Omental fat pad (tissue), 3 donors: ENCODE measurements at regions not wholly inside any gene's neighbourhood (a gene's known extent, or its start where the extent isn't known, plus 50 kb on each side); places are given as distances from the start of the nearest gene placed in this dataset.

Experiments used
- ATAC-seq: fragments of 150-250 bp; one replicate; pipeline ENCODE4 v1.9.1; 2016; ENCODE audit warnings: mild to moderate bottlenecking, moderate library complexity; ENCODE audit not compliant: low FRiP score
- DNase-seq: peaks from one replicate; pipeline ENCODE4 v3.0.0-alpha.2; 2019; ENCODE audit warnings: low spot score
- TF ChIP-seq, protein P1 (sequence below), 3 donors: fragments of 450-650 bp; IDR thresholded peaks; one replicate each; pipeline ENCODE4 v1.5.1; 2016 to 2017; ENCODE audit warnings: antibody characterized with exemption in 3 of 3, mild to moderate bottlenecking in 3 of 3, moderate library complexity in 2 of 3

DNA sequence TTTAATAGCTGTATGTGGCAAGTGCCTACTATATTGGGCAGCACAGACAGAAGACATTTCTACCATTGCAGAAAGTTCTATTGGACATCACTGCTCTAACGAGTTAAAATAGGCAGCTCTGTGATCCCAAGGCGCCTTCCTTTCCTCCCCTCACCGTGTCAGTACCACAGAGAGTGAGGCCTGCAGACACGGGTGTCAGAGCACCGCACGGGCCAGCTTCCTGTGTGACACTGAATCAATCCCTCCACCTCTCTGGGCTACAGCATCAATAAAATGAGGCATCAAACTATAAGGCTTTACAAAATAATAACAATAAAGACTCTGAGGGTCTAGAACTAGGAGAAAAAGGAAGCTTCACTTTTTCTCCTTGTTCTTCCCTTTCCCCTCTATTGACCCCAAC, 246.7 kb downstream of the FOXD2 start:
- DNase-seq = no peak

DNA sequence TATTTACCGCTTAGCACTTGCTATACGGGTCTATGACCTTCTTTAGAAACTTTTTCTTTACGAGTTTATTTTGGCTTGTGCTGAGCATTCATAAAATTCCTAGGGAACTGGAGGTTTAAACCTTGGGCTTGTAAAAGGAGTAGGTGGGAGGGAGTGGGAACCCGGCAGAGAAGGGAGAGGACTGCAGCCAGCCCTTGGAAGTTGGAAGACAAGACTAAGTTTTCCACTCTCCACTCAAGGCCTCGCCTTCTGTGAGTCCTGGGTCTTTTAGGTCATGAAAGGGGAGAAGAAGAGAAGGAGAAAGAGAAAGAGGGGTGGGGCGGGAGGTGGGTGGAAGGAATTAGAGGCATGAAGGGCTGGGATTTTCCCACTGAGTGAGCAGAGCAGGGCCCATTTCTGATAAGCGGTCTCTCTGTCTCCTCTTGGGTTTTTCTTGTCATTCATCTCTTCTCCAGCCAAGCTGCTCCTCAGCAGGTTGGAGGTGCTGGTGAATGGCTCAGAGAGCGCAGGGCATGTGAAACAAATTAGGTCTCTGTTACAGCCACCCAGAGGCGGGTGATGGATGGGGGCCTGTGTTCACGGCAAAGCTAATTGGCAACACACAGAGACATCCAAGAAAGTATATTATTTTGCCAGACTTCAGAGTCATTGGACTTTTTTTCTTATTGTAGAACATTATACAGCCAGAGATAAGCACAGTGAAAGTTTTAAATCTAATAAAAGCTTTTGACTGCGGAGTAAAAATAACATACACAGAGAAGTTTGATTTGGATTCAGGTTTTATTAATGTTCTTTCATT, 247.3 kb downstream of the FOXD2 start:
- TF ChIP-seq, protein P1, sequence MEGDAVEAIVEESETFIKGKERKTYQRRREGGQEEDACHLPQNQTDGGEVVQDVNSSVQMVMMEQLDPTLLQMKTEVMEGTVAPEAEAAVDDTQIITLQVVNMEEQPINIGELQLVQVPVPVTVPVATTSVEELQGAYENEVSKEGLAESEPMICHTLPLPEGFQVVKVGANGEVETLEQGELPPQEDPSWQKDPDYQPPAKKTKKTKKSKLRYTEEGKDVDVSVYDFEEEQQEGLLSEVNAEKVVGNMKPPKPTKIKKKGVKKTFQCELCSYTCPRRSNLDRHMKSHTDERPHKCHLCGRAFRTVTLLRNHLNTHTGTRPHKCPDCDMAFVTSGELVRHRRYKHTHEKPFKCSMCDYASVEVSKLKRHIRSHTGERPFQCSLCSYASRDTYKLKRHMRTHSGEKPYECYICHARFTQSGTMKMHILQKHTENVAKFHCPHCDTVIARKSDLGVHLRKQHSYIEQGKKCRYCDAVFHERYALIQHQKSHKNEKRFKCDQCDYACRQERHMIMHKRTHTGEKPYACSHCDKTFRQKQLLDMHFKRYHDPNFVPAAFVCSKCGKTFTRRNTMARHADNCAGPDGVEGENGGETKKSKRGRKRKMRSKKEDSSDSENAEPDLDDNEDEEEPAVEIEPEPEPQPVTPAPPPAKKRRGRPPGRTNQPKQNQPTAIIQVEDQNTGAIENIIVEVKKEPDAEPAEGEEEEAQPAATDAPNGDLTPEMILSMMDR (IDR thresholded peaks at IDR 0.05) = no peak
- no peak for DNase-seq
- ATAC-seq = peak; percentile 67

More for the DNA sequence above, 246.7 kb downstream of the FOXD2 start:
- TF ChIP-seq, protein P1 (IDR thresholded peaks at IDR 0.05) = no peak
- ATAC-seq = no peak

DNA sequence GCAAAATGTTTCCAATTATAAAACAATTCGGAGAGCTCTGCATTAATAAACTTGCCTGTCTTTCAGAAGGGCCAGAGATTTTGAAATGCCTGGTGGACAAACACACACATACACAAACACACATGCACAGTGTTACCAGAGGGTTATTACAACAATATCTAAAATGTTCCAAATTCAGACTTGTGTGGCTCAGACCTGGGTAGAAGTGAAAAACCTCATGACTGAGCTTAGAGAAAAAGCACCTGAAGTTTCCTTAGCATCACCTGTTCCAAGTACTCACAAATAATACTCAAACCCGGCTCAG, 247.9 kb downstream of the FOXD2 start:
- ATAC-seq (no peak), DNase-seq (no peak)
- TF ChIP-seq, protein P1 (IDR thresholded peaks at IDR 0.05) = no peak

DNA sequence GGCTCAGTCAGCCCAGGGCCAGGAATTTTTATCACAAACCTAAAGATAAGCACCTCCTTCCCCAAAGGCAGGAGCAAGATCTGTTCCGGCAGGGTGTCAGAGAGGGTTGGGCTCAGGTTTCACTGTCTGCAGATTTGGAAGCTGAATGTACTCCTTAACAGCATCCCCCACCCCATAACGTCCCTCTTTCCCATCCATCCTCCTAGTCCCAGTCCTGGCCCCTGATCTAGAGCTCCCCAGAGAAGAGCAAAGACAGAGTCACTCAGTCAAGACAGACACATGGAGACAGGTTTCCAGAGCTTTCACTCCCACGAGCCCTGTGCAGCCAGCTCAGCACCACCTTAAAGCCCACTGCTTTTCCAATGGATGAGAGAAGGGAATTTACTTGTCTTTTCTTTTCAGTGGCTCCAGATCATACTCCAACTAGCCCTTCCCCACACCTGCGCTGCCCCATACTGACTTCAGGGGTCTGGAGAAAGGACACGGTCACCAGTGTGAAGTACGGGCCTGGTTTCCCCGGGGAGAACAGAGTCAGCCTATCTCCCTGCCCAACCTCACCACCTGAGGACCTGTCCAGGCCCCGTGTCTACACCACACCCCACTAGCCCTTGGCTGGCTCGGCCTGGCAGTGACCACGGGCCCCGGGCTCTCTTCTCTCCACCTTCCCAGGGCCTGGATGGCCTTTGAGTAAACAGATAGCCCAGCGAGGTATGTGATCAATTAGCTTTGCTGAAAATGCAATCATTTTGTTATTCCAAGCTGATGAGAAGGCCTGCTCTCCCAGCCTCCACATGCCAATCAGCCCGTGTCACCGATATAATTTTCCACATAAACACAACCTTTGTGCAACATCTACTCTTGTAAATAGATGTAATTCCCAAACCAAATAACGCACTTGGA, 249.1 kb downstream of the FOXD2 start:
- ATAC-seq (no peak), DNase-seq (no peak)
- TF ChIP-seq, protein P1 (IDR thresholded peaks at IDR 0.05) = no peak

DNA sequence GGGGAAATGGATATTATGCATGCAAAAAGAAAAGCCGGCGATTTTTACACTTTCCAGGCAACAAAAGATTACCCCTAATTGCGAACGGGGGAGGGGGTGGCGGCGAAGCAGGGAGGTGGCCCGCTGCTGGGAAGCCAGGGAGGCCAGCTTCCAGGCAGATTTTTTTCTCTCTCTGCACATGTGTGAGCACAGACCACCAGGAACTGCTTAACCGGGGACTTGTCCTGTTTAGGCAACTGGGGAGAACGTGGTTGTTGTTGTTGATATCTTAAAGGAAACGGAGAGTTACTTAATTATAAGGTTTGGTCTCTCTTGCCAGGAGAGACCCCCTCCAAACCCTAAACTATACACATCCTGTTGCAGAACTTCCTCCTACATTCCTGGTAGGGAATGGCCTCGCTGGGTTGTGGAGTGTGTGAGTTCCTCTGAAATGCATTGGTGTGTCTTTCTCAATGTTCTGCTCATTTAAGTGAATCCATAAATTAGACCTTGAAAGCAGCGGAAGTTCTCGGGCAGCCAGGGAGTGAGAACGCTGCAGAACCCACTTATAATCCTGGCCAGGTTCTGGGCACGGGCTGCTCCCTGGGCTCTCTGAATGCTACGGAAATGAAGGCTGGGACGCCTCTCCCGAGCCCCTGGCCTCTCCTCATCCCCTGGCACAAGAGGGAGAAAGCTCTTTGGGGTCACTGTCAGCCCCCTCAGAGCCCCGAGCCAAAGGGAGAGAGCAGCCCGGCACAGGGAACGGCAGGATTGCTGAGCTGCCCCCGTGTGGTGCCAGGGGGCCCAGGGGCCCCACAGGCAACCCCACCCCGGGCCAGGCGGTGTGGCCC, 250.0 kb downstream of the FOXD2 start:
- TF ChIP-seq, protein P1 (IDR thresholded peaks at IDR 0.05) = no peak
- DNase-seq (no peak), ATAC-seq (no peak)

DNA sequence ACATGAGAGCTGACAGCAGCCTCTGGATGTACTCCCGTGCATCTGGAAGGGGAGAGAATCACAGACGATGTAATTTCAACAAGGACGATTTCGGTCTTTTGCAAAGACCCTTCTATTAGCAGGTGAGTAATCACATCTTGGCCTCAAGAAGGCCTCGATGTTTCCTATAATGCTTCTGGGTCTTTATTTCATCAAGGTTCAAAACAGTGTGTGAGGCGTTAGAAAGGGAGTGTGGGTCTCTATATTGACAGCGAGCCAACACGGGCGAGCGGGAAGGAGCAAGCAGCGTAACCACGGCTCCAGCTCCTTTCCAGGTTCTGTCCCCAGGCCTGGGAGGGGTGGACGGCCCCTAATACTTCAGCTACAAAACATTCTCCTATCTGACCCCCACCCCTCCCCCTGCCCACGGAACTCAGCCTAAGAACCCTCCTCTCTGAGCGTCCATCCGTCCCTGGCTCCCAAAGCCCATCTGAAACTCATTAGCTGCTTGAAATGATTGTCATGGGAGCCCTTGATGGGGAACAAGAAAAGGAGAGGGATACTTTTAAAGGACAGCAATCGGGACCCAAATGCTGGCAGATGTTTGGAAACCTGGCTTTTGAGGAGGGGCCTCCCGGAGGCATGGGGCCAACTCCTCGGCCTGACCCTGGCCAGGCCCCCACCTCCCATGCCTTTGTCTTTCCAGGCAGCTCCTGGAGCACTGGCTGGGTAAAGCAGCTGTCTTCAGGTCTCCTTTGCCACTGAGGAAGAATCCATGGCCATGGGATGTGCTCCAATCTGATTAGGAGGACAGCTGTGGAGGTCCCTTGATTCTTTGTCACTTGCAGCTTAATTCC, 250.8 kb downstream of the FOXD2 start:
- no peak for ATAC-seq
- DNase-seq = no peak
- TF ChIP-seq, protein P1 (IDR thresholded peaks at IDR 0.05) = no peak
